MM.1S (cell line): ENCODE measurements at regions not wholly inside any gene's neighbourhood (a gene's known extent, or its start where the extent isn't known, plus 50 kb on each side); places are given as distances from the start of the nearest gene placed in this dataset.

ENCODE experiments used
- CTCF ChIP-seq: fragments of 300-600 bp; sonication (generic); IDR thresholded peaks from 2 replicates; pipeline ENCODE4 v1.5.1; 2016; ENCODE audit warnings: antibody characterized with exemption, low read length, mixed read lengths
- EZH2 ChIP-seq: fragments of 300-600 bp; sonication (generic); optimal IDR thresholded peaks from 2 replicates; pipeline ENCODE3; 2017; ENCODE audit warnings: low read depth, mild to moderate bottlenecking, antibody characterized with exemption, low read length, mixed read lengths
- EZH2phosphoT487 ChIP-seq: fragments of 300-600 bp; sonication (generic); IDR thresholded peaks from 2 replicates; pipeline ENCODE4 v1.6.1; 2018; ENCODE audit warnings: antibody characterized with exemption, low read length

GRCh38 chr11:29027436-29027835 lies 919.2 kb downstream of the METTL15 start:
- TF ChIP-seq CTCF = no peak
- TF ChIP-seq EZH2phosphoT487 = no peak
- TF ChIP-seq EZH2 = no peak
